H1 (cell line): ENCODE measurements at regions not wholly inside any gene's neighbourhood (a gene's known extent, or its start where the extent isn't known, plus 50 kb on each side); places are given as distances from the start of the nearest gene placed in this dataset.

Experiments used
- CTCF ChIA-PET: fragments of 300-600 bp; sonication (Branson Sonifier 250); formaldehyde crosslinking; loops from one replicate; lab custom pipeline; 2021; ENCODE audit not compliant: partially characterized antibody; lab: Charles Lee
- POLR2A ChIA-PET: fragments of 300-600 bp; sonication (Branson Sonifier 250); formaldehyde crosslinking; loops from one replicate; lab custom pipeline; 2021; ENCODE audit warnings: inconsistent platforms; ENCODE audit not compliant: partially characterized antibody; lab: Charles Lee
- DNase-seq, 2 experiments: peaks; one replicate each; pipeline versions ENCODE4 v3.0.0 to v3.0.0-alpha.2; 2010 to 2022; ENCODE audit warnings: low spot score in 2 of 2, low read depth in 1 of 2, mixed read lengths in 1 of 2
- FAIRE-seq: peaks from 2 replicates; lab custom pipeline; 2011; peaks lifted over from hg19 to GRCh38; lab: Jason Lieb, UNC
- H2AFZ ChIP-seq: 2 replicates; pipeline ENCODE4 v1.8.1; 2012; ENCODE audit warnings: low read length, inconsistent platforms
- H2AK5ac ChIP-seq: 2 replicates; pipeline ENCODE4 v1.6.1; 2013; ENCODE audit warnings: low read depth, low read length
- H2BK120ac ChIP-seq: replicated peaks from 2 replicates; pipeline ENCODE3; 2013; ENCODE audit warnings: low read depth, low read length, inconsistent platforms
- H2BK12ac ChIP-seq: 2 replicates; pipeline ENCODE4 v1.6.1; 2013; ENCODE audit warnings: low read depth, low read length
- H2BK15ac ChIP-seq: 2 replicates; pipeline ENCODE4 v1.6.1; 2013; ENCODE audit warnings: low read length
- H2BK20ac ChIP-seq: 2 replicates; pipeline ENCODE4 v1.6.1; 2013; ENCODE audit warnings: low read length
- H2BK5ac ChIP-seq: 2 replicates; pipeline ENCODE4 v1.6.1; 2013; ENCODE audit warnings: low read depth, low read length
- H3K14ac ChIP-seq: 2 replicates; pipeline ENCODE4 v1.6.1; 2013; ENCODE audit warnings: inconsistent platforms; ENCODE audit not compliant: insufficient read length
- H3K18ac ChIP-seq: 2 replicates; pipeline ENCODE4 v1.6.1; 2013; ENCODE audit warnings: low read length; ENCODE audit errors: extremely low read depth
- H3K23ac ChIP-seq: 2 replicates; pipeline ENCODE4 v1.6.1; 2013; ENCODE audit warnings: inconsistent platforms; ENCODE audit not compliant: insufficient read length
- H3K23me2 ChIP-seq: 2 replicates; pipeline ENCODE4 v1.6.1; 2013; ENCODE audit warnings: low read depth, low read length
- H3K27ac ChIP-seq: 2 replicates; pipeline ENCODE4 v1.6.1; 2011; ENCODE audit warnings: low read depth, low read length, inconsistent platforms
- H3K27me3 ChIP-seq, 4 experiments: replicated peaks in 1 of 4; 1 replicate in 1 of 4; 2 replicates in 3 of 4; pipeline versions ENCODE4 v1.6.1 to v1.8.1; 2011 to 2013; ENCODE audit warnings: low read length in 3 of 4, mild to moderate bottlenecking in 3 of 4, inconsistent platforms in 2 of 4, mixed read lengths in 2 of 4, moderate library complexity in 1 of 4; ENCODE audit not compliant: control insufficient read depth in 3 of 4, insufficient read depth in 3 of 4; ENCODE audit errors: extremely low read depth in 1 of 4
- H3K36me3 ChIP-seq, 4 experiments: 2 replicates each; pipeline versions ENCODE4 v1.6.1 to v1.8.1; 2011 to 2013; ENCODE audit warnings: mild to moderate bottlenecking in 4 of 4, low read length in 3 of 4, moderate library complexity in 2 of 4, control low read depth in 1 of 4, inconsistent platforms in 1 of 4; ENCODE audit not compliant: insufficient read depth in 4 of 4, control insufficient read depth in 2 of 4
- H3K4ac ChIP-seq: replicated peaks from 2 replicates; pipeline ENCODE3; 2013; ENCODE audit warnings: low read length, low read depth, mixed read lengths, inconsistent platforms; ENCODE audit not compliant: insufficient read length
- H3K4me1 ChIP-seq, 4 experiments: replicated peaks in 1 of 4; 1 replicate in 1 of 4; 2 replicates in 3 of 4; pipeline versions ENCODE4 v1.6.1 to v1.8.1; 2011 to 2013; ENCODE audit warnings: low read length in 3 of 4, inconsistent platforms in 2 of 4, mixed read lengths in 1 of 4; ENCODE audit not compliant: insufficient read depth in 4 of 4, control insufficient read depth in 3 of 4
- H3K4me2 ChIP-seq, 2 experiments: 2 replicates each; pipeline versions ENCODE4 v1.6.1 to v1.8.1; 2011 to 2013; ENCODE audit warnings: low read depth in 2 of 2, low read length in 2 of 2, control low read depth in 1 of 2, inconsistent platforms in 1 of 2, mild to moderate bottlenecking in 1 of 2; ENCODE audit not compliant: insufficient read depth in 1 of 2
- H3K4me3 ChIP-seq, 4 experiments: fragments of 200-600, 300-600 bp in 1 of 4; sonication (generic), shearing (Covaris generic), sonication (Bioruptor Twin) in 1 of 4; 2 replicates each; pipeline versions ENCODE4 v1.5.1 to v1.8.1; 2011 to 2016; ENCODE audit warnings: low read length in 4 of 4, low read depth in 3 of 4, control low read depth in 2 of 4, inconsistent platforms in 2 of 4, mild to moderate bottlenecking in 2 of 4, mixed read lengths in 1 of 4, moderate library complexity in 1 of 4; ENCODE audit not compliant: insufficient read depth in 2 of 4; ENCODE audit errors: extremely low read depth in 1 of 4
- H3K56ac ChIP-seq: replicated peaks from 2 replicates; pipeline ENCODE3; 2013; ENCODE audit warnings: low read depth, mild to moderate bottlenecking, mixed read lengths, low read length, inconsistent platforms; ENCODE audit not compliant: insufficient read length
- H3K79me1 ChIP-seq: 2 replicates; pipeline ENCODE4 v1.6.1; 2013; ENCODE audit warnings: low read depth, low read length, control low read depth
- H3K79me2 ChIP-seq, 2 experiments: 2 replicates each; pipeline versions ENCODE4 v1.6.1 to v1.8.1; 2012 to 2013; ENCODE audit warnings: low read length in 2 of 2, mild to moderate bottlenecking in 2 of 2, inconsistent platforms in 1 of 2; ENCODE audit not compliant: insufficient read depth in 2 of 2, control insufficient read depth in 1 of 2
- H3K9ac ChIP-seq, 4 experiments: replicated peaks in 1 of 4; 1 replicate in 1 of 4; 2 replicates in 3 of 4; pipeline versions ENCODE4 v1.6.1 to v1.8.1; 2011 to 2013; ENCODE audit warnings: low read depth in 3 of 4, low read length in 3 of 4, control low read depth in 2 of 4, mild to moderate bottlenecking in 2 of 4, moderate library complexity in 2 of 4, inconsistent platforms in 1 of 4; ENCODE audit errors: extremely low read depth in 1 of 4
- H3K9me3 ChIP-seq, 2 experiments: 2 replicates each; pipeline versions ENCODE4 v1.6.1 to v1.8.1; 2012 to 2013; ENCODE audit warnings: mild to moderate bottlenecking in 2 of 2, moderate library complexity in 2 of 2, control low read depth in 1 of 2, inconsistent platforms in 1 of 2, low read depth in 1 of 2, low read length in 1 of 2, mixed read lengths in 1 of 2; ENCODE audit not compliant: insufficient read depth in 2 of 2
- H4K20me1 ChIP-seq, 2 experiments: replicated peaks in 1 of 2; 2 replicates each; pipeline versions ENCODE3 to v1.8.1; 2011 to 2013; ENCODE audit warnings: inconsistent platforms in 2 of 2, low read length in 2 of 2, mild to moderate bottlenecking in 1 of 2; ENCODE audit not compliant: insufficient read depth in 2 of 2, control insufficient read depth in 1 of 2
- H4K5ac ChIP-seq: 2 replicates; pipeline ENCODE4 v1.6.1; 2013; ENCODE audit warnings: low read length, low read depth, mixed read lengths, inconsistent platforms; ENCODE audit not compliant: insufficient read length
- H4K8ac ChIP-seq: 2 replicates; pipeline ENCODE4 v1.8.0; 2013; ENCODE audit warnings: mild to moderate bottlenecking, moderate library complexity, low read length, inconsistent platforms; ENCODE audit not compliant: insufficient read depth; ENCODE audit errors: extremely low read depth
- H4K91ac ChIP-seq: replicated peaks from 2 replicates; pipeline ENCODE3; 2013; ENCODE audit warnings: low read length, mixed read lengths, inconsistent platforms; ENCODE audit not compliant: insufficient read length
- CBX8 ChIP-seq: fragments of 300-800, 300-1000 bp; sonication (generic); IDR thresholded peaks from 2 replicates; pipeline ENCODE4 v1.7.1; 2016; ENCODE audit warnings: low read depth, low read length, borderline replicate concordance
- TF ChIP-seq, protein P1 (sequence below): fragments of 300-600 bp; sonication (generic); IDR thresholded peaks from 2 replicates; pipeline ENCODE4 v1.7.1; 2012; ENCODE audit warnings: low read length, moderate library complexity, mild to moderate bottlenecking, inconsistent platforms; ENCODE audit not compliant: insufficient replicate concordance

- POLR2A ChIA-PET: no interaction called here
- TF ChIP-seq CBX8: no peak
- TF ChIP-seq, protein P1, sequence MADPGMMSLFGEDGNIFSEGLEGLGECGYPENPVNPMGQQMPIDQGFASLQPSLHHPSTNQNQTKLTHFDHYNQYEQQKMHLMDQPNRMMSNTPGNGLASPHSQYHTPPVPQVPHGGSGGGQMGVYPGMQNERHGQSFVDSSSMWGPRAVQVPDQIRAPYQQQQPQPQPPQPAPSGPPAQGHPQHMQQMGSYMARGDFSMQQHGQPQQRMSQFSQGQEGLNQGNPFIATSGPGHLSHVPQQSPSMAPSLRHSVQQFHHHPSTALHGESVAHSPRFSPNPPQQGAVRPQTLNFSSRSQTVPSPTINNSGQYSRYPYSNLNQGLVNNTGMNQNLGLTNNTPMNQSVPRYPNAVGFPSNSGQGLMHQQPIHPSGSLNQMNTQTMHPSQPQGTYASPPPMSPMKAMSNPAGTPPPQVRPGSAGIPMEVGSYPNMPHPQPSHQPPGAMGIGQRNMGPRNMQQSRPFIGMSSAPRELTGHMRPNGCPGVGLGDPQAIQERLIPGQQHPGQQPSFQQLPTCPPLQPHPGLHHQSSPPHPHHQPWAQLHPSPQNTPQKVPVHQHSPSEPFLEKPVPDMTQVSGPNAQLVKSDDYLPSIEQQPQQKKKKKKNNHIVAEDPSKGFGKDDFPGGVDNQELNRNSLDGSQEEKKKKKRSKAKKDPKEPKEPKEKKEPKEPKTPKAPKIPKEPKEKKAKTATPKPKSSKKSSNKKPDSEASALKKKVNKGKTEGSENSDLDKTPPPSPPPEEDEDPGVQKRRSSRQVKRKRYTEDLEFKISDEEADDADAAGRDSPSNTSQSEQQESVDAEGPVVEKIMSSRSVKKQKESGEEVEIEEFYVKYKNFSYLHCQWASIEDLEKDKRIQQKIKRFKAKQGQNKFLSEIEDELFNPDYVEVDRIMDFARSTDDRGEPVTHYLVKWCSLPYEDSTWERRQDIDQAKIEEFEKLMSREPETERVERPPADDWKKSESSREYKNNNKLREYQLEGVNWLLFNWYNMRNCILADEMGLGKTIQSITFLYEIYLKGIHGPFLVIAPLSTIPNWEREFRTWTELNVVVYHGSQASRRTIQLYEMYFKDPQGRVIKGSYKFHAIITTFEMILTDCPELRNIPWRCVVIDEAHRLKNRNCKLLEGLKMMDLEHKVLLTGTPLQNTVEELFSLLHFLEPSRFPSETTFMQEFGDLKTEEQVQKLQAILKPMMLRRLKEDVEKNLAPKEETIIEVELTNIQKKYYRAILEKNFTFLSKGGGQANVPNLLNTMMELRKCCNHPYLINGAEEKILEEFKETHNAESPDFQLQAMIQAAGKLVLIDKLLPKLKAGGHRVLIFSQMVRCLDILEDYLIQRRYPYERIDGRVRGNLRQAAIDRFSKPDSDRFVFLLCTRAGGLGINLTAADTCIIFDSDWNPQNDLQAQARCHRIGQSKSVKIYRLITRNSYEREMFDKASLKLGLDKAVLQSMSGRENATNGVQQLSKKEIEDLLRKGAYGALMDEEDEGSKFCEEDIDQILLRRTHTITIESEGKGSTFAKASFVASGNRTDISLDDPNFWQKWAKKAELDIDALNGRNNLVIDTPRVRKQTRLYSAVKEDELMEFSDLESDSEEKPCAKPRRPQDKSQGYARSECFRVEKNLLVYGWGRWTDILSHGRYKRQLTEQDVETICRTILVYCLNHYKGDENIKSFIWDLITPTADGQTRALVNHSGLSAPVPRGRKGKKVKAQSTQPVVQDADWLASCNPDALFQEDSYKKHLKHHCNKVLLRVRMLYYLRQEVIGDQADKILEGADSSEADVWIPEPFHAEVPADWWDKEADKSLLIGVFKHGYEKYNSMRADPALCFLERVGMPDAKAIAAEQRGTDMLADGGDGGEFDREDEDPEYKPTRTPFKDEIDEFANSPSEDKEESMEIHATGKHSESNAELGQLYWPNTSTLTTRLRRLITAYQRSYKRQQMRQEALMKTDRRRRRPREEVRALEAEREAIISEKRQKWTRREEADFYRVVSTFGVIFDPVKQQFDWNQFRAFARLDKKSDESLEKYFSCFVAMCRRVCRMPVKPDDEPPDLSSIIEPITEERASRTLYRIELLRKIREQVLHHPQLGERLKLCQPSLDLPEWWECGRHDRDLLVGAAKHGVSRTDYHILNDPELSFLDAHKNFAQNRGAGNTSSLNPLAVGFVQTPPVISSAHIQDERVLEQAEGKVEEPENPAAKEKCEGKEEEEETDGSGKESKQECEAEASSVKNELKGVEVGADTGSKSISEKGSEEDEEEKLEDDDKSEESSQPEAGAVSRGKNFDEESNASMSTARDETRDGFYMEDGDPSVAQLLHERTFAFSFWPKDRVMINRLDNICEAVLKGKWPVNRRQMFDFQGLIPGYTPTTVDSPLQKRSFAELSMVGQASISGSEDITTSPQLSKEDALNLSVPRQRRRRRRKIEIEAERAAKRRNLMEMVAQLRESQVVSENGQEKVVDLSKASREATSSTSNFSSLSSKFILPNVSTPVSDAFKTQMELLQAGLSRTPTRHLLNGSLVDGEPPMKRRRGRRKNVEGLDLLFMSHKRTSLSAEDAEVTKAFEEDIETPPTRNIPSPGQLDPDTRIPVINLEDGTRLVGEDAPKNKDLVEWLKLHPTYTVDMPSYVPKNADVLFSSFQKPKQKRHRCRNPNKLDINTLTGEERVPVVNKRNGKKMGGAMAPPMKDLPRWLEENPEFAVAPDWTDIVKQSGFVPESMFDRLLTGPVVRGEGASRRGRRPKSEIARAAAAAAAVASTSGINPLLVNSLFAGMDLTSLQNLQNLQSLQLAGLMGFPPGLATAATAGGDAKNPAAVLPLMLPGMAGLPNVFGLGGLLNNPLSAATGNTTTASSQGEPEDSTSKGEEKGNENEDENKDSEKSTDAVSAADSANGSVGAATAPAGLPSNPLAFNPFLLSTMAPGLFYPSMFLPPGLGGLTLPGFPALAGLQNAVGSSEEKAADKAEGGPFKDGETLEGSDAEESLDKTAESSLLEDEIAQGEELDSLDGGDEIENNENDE: no peak
These were observed 483.6 kb downstream of the KLF5 start for GRCh38 chr13:73542446-73542845.

More at GRCh38 chr13:73542446-73542845, 483.6 kb downstream of the KLF5 start:
- Histone ChIP-seq H4K91ac (no peak overlapping the region), H2AFZ (no peak overlapping the region), H3K79me2 (no peaks in the 10 kb centered on the region), H2AK5ac (no peak overlapping the region), H3K18ac (no peak overlapping the region), H2BK120ac (no peak overlapping the region), H2BK5ac (no peak overlapping the region), H3K4me1 (no peaks in the 10 kb centered on the region), H3K4me2 (no peak overlapping the region), H3K27ac (no peak overlapping the region), H3K4ac (no peak overlapping the region), H3K23ac (no peak overlapping the region), H3K4me3 (no peak overlapping the region), H2BK20ac (no peak overlapping the region), H3K36me3 (no peaks in the 10 kb centered on the region), H3K23me2 (no peaks in the 10 kb centered on the region), H4K8ac (no peak overlapping the region), H3K9ac (no peak overlapping the region), H3K9me3 (no peaks in the 10 kb centered on the region), H3K27me3 (no peaks in the 10 kb centered on the region), H4K5ac (no peak overlapping the region), H4K20me1 (no peaks in the 10 kb centered on the region), H3K14ac (no peak overlapping the region), H2BK15ac (no peak overlapping the region), H3K56ac (no peak overlapping the region), H3K79me1 (no peaks in the 10 kb centered on the region), H2BK12ac (no peak overlapping the region)
- no peak for FAIRE-seq
- no peak for DNase-seq
- CTCF ChIA-PET: interaction anchor here (0.8 kb wide), 1 partner anchor 63 kb away, joined by 3 read pairs; no protein-coding TSS in a partner anchor
